H1 (cell line): ENCODE measurements at regions not wholly inside any gene's neighbourhood (a gene's known extent, or its start where the extent isn't known, plus 50 kb on each side); places are given as distances from the start of the nearest gene placed in this dataset.

Source experiments
- CTCF ChIA-PET: fragments of 300-600 bp; sonication (Branson Sonifier 250); formaldehyde crosslinking; loops from one replicate; lab custom pipeline; 2021; ENCODE audit not compliant: partially characterized antibody; lab: Charles Lee
- POLR2A ChIA-PET: fragments of 300-600 bp; sonication (Branson Sonifier 250); formaldehyde crosslinking; loops from one replicate; lab custom pipeline; 2021; ENCODE audit warnings: inconsistent platforms; ENCODE audit not compliant: partially characterized antibody; lab: Charles Lee
- DNase-seq, 2 experiments: peaks; one replicate each; pipeline versions ENCODE4 v3.0.0 to v3.0.0-alpha.2; 2010 to 2022; ENCODE audit warnings: low spot score in 2 of 2, low read depth in 1 of 2, mixed read lengths in 1 of 2
- FAIRE-seq: peaks from 2 replicates; lab custom pipeline; 2011; peaks lifted over from hg19 to GRCh38; lab: Jason Lieb, UNC
- H2AFZ ChIP-seq: 2 replicates; pipeline ENCODE4 v1.8.1; 2012; ENCODE audit warnings: low read length, inconsistent platforms
- H2AK5ac ChIP-seq: 2 replicates; pipeline ENCODE4 v1.6.1; 2013; ENCODE audit warnings: low read depth, low read length
- H2BK120ac ChIP-seq: replicated peaks from 2 replicates; pipeline ENCODE3; 2013; ENCODE audit warnings: low read depth, low read length, inconsistent platforms
- H2BK12ac ChIP-seq: 2 replicates; pipeline ENCODE4 v1.6.1; 2013; ENCODE audit warnings: low read depth, low read length
- H2BK15ac ChIP-seq: 2 replicates; pipeline ENCODE4 v1.6.1; 2013; ENCODE audit warnings: low read length
- H2BK20ac ChIP-seq: 2 replicates; pipeline ENCODE4 v1.6.1; 2013; ENCODE audit warnings: low read length
- H2BK5ac ChIP-seq: 2 replicates; pipeline ENCODE4 v1.6.1; 2013; ENCODE audit warnings: low read depth, low read length
- H3K14ac ChIP-seq: 2 replicates; pipeline ENCODE4 v1.6.1; 2013; ENCODE audit warnings: inconsistent platforms; ENCODE audit not compliant: insufficient read length
- H3K18ac ChIP-seq: 2 replicates; pipeline ENCODE4 v1.6.1; 2013; ENCODE audit warnings: low read length; ENCODE audit errors: extremely low read depth
- H3K23ac ChIP-seq: 2 replicates; pipeline ENCODE4 v1.6.1; 2013; ENCODE audit warnings: inconsistent platforms; ENCODE audit not compliant: insufficient read length
- H3K23me2 ChIP-seq: 2 replicates; pipeline ENCODE4 v1.6.1; 2013; ENCODE audit warnings: low read depth, low read length
- H3K27ac ChIP-seq: 2 replicates; pipeline ENCODE4 v1.6.1; 2011; ENCODE audit warnings: low read depth, low read length, inconsistent platforms
- H3K27me3 ChIP-seq, 4 experiments: replicated peaks in 1 of 4; 1 replicate in 1 of 4; 2 replicates in 3 of 4; pipeline versions ENCODE4 v1.6.1 to v1.8.1; 2011 to 2013; ENCODE audit warnings: low read length in 3 of 4, mild to moderate bottlenecking in 3 of 4, inconsistent platforms in 2 of 4, mixed read lengths in 2 of 4, moderate library complexity in 1 of 4; ENCODE audit not compliant: control insufficient read depth in 3 of 4, insufficient read depth in 3 of 4; ENCODE audit errors: extremely low read depth in 1 of 4
- H3K36me3 ChIP-seq, 4 experiments: 2 replicates each; pipeline versions ENCODE4 v1.6.1 to v1.8.1; 2011 to 2013; ENCODE audit warnings: mild to moderate bottlenecking in 4 of 4, low read length in 3 of 4, moderate library complexity in 2 of 4, control low read depth in 1 of 4, inconsistent platforms in 1 of 4; ENCODE audit not compliant: insufficient read depth in 4 of 4, control insufficient read depth in 2 of 4
- H3K4ac ChIP-seq: replicated peaks from 2 replicates; pipeline ENCODE3; 2013; ENCODE audit warnings: low read length, low read depth, mixed read lengths, inconsistent platforms; ENCODE audit not compliant: insufficient read length
- H3K4me1 ChIP-seq, 4 experiments: replicated peaks in 1 of 4; 1 replicate in 1 of 4; 2 replicates in 3 of 4; pipeline versions ENCODE4 v1.6.1 to v1.8.1; 2011 to 2013; ENCODE audit warnings: low read length in 3 of 4, inconsistent platforms in 2 of 4, mixed read lengths in 1 of 4; ENCODE audit not compliant: insufficient read depth in 4 of 4, control insufficient read depth in 3 of 4
- H3K4me2 ChIP-seq, 2 experiments: 2 replicates each; pipeline versions ENCODE4 v1.6.1 to v1.8.1; 2011 to 2013; ENCODE audit warnings: low read depth in 2 of 2, low read length in 2 of 2, control low read depth in 1 of 2, inconsistent platforms in 1 of 2, mild to moderate bottlenecking in 1 of 2; ENCODE audit not compliant: insufficient read depth in 1 of 2
- H3K4me3 ChIP-seq, 4 experiments: fragments of 200-600, 300-600 bp in 1 of 4; sonication (generic), shearing (Covaris generic), sonication (Bioruptor Twin) in 1 of 4; 2 replicates each; pipeline versions ENCODE4 v1.5.1 to v1.8.1; 2011 to 2016; ENCODE audit warnings: low read length in 4 of 4, low read depth in 3 of 4, control low read depth in 2 of 4, inconsistent platforms in 2 of 4, mild to moderate bottlenecking in 2 of 4, mixed read lengths in 1 of 4, moderate library complexity in 1 of 4; ENCODE audit not compliant: insufficient read depth in 2 of 4; ENCODE audit errors: extremely low read depth in 1 of 4
- H3K56ac ChIP-seq: replicated peaks from 2 replicates; pipeline ENCODE3; 2013; ENCODE audit warnings: low read depth, mild to moderate bottlenecking, mixed read lengths, low read length, inconsistent platforms; ENCODE audit not compliant: insufficient read length
- H3K79me1 ChIP-seq: 2 replicates; pipeline ENCODE4 v1.6.1; 2013; ENCODE audit warnings: low read depth, low read length, control low read depth
- H3K79me2 ChIP-seq, 2 experiments: 2 replicates each; pipeline versions ENCODE4 v1.6.1 to v1.8.1; 2012 to 2013; ENCODE audit warnings: low read length in 2 of 2, mild to moderate bottlenecking in 2 of 2, inconsistent platforms in 1 of 2; ENCODE audit not compliant: insufficient read depth in 2 of 2, control insufficient read depth in 1 of 2
- H3K9ac ChIP-seq, 4 experiments: replicated peaks in 1 of 4; 1 replicate in 1 of 4; 2 replicates in 3 of 4; pipeline versions ENCODE4 v1.6.1 to v1.8.1; 2011 to 2013; ENCODE audit warnings: low read depth in 3 of 4, low read length in 3 of 4, control low read depth in 2 of 4, mild to moderate bottlenecking in 2 of 4, moderate library complexity in 2 of 4, inconsistent platforms in 1 of 4; ENCODE audit errors: extremely low read depth in 1 of 4
- H3K9me3 ChIP-seq, 2 experiments: 2 replicates each; pipeline versions ENCODE4 v1.6.1 to v1.8.1; 2012 to 2013; ENCODE audit warnings: mild to moderate bottlenecking in 2 of 2, moderate library complexity in 2 of 2, control low read depth in 1 of 2, inconsistent platforms in 1 of 2, low read depth in 1 of 2, low read length in 1 of 2, mixed read lengths in 1 of 2; ENCODE audit not compliant: insufficient read depth in 2 of 2
- H4K20me1 ChIP-seq, 2 experiments: replicated peaks in 1 of 2; 2 replicates each; pipeline versions ENCODE3 to v1.8.1; 2011 to 2013; ENCODE audit warnings: inconsistent platforms in 2 of 2, low read length in 2 of 2, mild to moderate bottlenecking in 1 of 2; ENCODE audit not compliant: insufficient read depth in 2 of 2, control insufficient read depth in 1 of 2
- H4K5ac ChIP-seq: 2 replicates; pipeline ENCODE4 v1.6.1; 2013; ENCODE audit warnings: low read length, low read depth, mixed read lengths, inconsistent platforms; ENCODE audit not compliant: insufficient read length
- H4K8ac ChIP-seq: 2 replicates; pipeline ENCODE4 v1.8.0; 2013; ENCODE audit warnings: mild to moderate bottlenecking, moderate library complexity, low read length, inconsistent platforms; ENCODE audit not compliant: insufficient read depth; ENCODE audit errors: extremely low read depth
- H4K91ac ChIP-seq: replicated peaks from 2 replicates; pipeline ENCODE3; 2013; ENCODE audit warnings: low read length, mixed read lengths, inconsistent platforms; ENCODE audit not compliant: insufficient read length
- CREB1 ChIP-seq: IDR thresholded peaks from 2 replicates; pipeline ENCODE4 v1.6.1; 2012; ENCODE audit warnings: inconsistent platforms
- FOSL1 ChIP-seq: IDR thresholded peaks from 2 replicates; pipeline ENCODE4 v1.6.1; 2011; ENCODE audit warnings: mild to moderate bottlenecking, low read depth, low read length, moderate library complexity; ENCODE audit not compliant: insufficient read depth
- HDAC6 ChIP-seq: IDR thresholded peaks from one replicate; pipeline ENCODE4 v1.7.1; 2012; ENCODE audit warnings: low read depth, mild to moderate bottlenecking, inconsistent platforms, low read length, moderate library complexity
- JUN ChIP-seq: IDR thresholded peaks from 2 replicates; pipeline ENCODE4 v1.6.1; 2011; ENCODE audit warnings: low read depth, mild to moderate bottlenecking, improper control_type of control experiment, low read length
- MAX ChIP-seq: IDR thresholded peaks from 2 replicates; pipeline ENCODE4 v1.6.1; 2012; ENCODE audit warnings: inconsistent platforms
- NANOG ChIP-seq: IDR thresholded peaks from 2 replicates; pipeline ENCODE4 v1.6.1; 2011; ENCODE audit warnings: low read length, low read depth, mild to moderate bottlenecking, inconsistent platforms; ENCODE audit not compliant: insufficient read depth, poor library complexity, severe bottlenecking
- POLR2A ChIP-seq, 2 experiments: IDR thresholded peaks; 1 replicate in 1 of 2; 2 replicates in 1 of 2; pipeline ENCODE4 v1.6.1; 2011; ENCODE audit warnings: low read depth in 2 of 2, low read length in 2 of 2, mild to moderate bottlenecking in 2 of 2; ENCODE audit errors: control extremely low read depth in 1 of 2
- POLR2AphosphoS5 ChIP-seq: IDR thresholded peaks from 2 replicates; pipeline ENCODE4 v1.6.1; 2011; ENCODE audit warnings: low read depth, low read length
- SIN3A ChIP-seq, 2 experiments: IDR thresholded peaks in 1 of 2; conservative IDR thresholded peaks in 1 of 2; 2 replicates each; pipeline ENCODE4 v1.6.1; 2011 to 2012; ENCODE audit warnings: low read length in 2 of 2, improper control_type of control experiment in 1 of 2, low read depth in 1 of 2, mild to moderate bottlenecking in 1 of 2
- TAF1 ChIP-seq: IDR thresholded peaks from 2 replicates; pipeline ENCODE4 v1.6.1; 2011; ENCODE audit warnings: mild to moderate bottlenecking, low read depth, low read length
- TAF7 ChIP-seq: optimal IDR thresholded peaks from 2 replicates; pipeline ENCODE3; 2011; ENCODE audit warnings: low read depth, mild to moderate bottlenecking, inconsistent platforms, low read length, moderate library complexity, borderline replicate concordance
- TBP ChIP-seq: IDR thresholded peaks from 2 replicates; pipeline ENCODE4 v1.6.1; 2011; ENCODE audit warnings: low read depth, low read length, improper control_type of control experiment
- TCF12 ChIP-seq: IDR thresholded peaks from 2 replicates; pipeline ENCODE4 v1.6.1; 2011; ENCODE audit warnings: low read depth, mild to moderate bottlenecking, low read length
- USF2 ChIP-seq: IDR thresholded peaks from 2 replicates; pipeline ENCODE4 v1.6.1; 2011; ENCODE audit warnings: low read length, improper control_type of control experiment
- ZNF274 ChIP-seq: IDR thresholded peaks from 2 replicates; pipeline ENCODE4 v1.7.0; 2012; ENCODE audit warnings: low read length, borderline replicate concordance; ENCODE audit errors: extremely low read depth
- WGBS, 2 experiments: shearing (Covaris generic) in 1 of 2; methylation state at CpG; one replicate each; pipeline versions ENCODE4 v1.1.6 to v1.1.7; 2013 to 2015; ENCODE audit warnings: low lambda C conversion rate in 2 of 2, mixed read lengths in 2 of 2, inconsistent platforms in 1 of 2, low coverage in 1 of 2, missing lambda C conversion rate in 1 of 2; ENCODE audit not compliant: insufficient replicate concordance in 2 of 2, insufficient coverage in 1 of 2, insufficient read length in 1 of 2; ENCODE audit errors: extremely low coverage in 1 of 2, missing lambda C conversion rate in 1 of 2; 5-methylcytosine and 5-hydroxymethylcytosine counted together

GRCh38 chr2:152894051-152894450 is 175.6 kb downstream of the ARL6IP6 start:
- FAIRE-seq = no peak
- no peak overlapping the region for H3K27ac ChIP-seq
- H4K91ac ChIP-seq = no peak overlapping the region
- POLR2A ChIA-PET = no interaction called here
- no peak for DNase-seq
- no peaks in the 10 kb centered on the region for H3K23me2 ChIP-seq
- H3K9ac ChIP-seq = no peak overlapping the region
- H4K8ac ChIP-seq = no peak overlapping the region
- no peak overlapping the region for H3K14ac ChIP-seq
- CTCF ChIA-PET = interaction anchor here (0.5 to 0.9 kb wide), 3 partner anchors 11 to 139 kb away, joined by 3 to 4 read pairs (median 3); no protein-coding TSS in a partner anchor
- H2BK20ac ChIP-seq = no peak overlapping the region
- no peak overlapping the region for H4K5ac ChIP-seq
- no peak overlapping the region for H2AFZ ChIP-seq
- H3K23ac ChIP-seq = no peak overlapping the region
- 79% methylated on average over 5 of the region's 5 CpGs; no CpG with 5 or more reads in 1 of the 2 experiments for WGBS, 2 experiments
- no peak overlapping the region for H2BK12ac ChIP-seq
- H3K36me3 ChIP-seq = no peaks in the 10 kb centered on the region
- H2BK120ac ChIP-seq = no peak overlapping the region
- no peaks in the 10 kb centered on the region for H3K9me3 ChIP-seq
- no peaks in the 10 kb centered on the region for H3K27me3 ChIP-seq
- H2AK5ac ChIP-seq = no peak overlapping the region
- H2BK5ac ChIP-seq = no peak overlapping the region
- H3K18ac ChIP-seq = no peak overlapping the region
- no peaks in the 10 kb centered on the region for H3K4me1 ChIP-seq
- H3K4ac ChIP-seq = no peak overlapping the region
- H3K79me2 ChIP-seq = no peaks in the 10 kb centered on the region
- H3K4me2 ChIP-seq = no peak overlapping the region
- H3K4me3 ChIP-seq = no peak overlapping the region
- H2BK15ac ChIP-seq = no peak overlapping the region
- no peaks in the 10 kb centered on the region for H4K20me1 ChIP-seq
- H3K56ac ChIP-seq = no peak overlapping the region
- H3K79me1 ChIP-seq = no peaks in the 10 kb centered on the region
- no peak for TF ChIP-seq MAX
- TF ChIP-seq POLR2A (IDR thresholded peaks at IDR 0.05; ENCODE audit: control extremely low read depth in 1 of 2, low read depth in 2 of 2, low read length in 2 of 2) = no peak
- TF ChIP-seq NANOG = no peak
- no peak for TF ChIP-seq CREB1
- TF ChIP-seq TCF12 = no peak
- no peak for TF ChIP-seq TAF1
- no peak for TF ChIP-seq USF2
- no peak for TF ChIP-seq ZNF274
- no peak for TF ChIP-seq TAF7
- TF ChIP-seq POLR2AphosphoS5 = no peak
- TF ChIP-seq HDAC6 = no peak
- TF ChIP-seq JUN = no peak
- no peak for TF ChIP-seq SIN3A (conservative IDR thresholded peaks at IDR 0.05 in 1 of 2, IDR thresholded peaks at IDR 0.05 in 1 of 2; ENCODE audit: low read depth in 1 of 2, low read length in 2 of 2)
- TF ChIP-seq FOSL1 = no peak
- TF ChIP-seq TBP = no peak
